ENCODE measurements at regions not wholly inside any gene's neighbourhood (a gene's known extent, or its start where the extent isn't known, plus 50 kb on each side); places are given as distances from the start of the nearest gene placed in this dataset.

- DNase-seq (ENCODE audit: low read depth): no peak
Observed at GRCh38 chr20:39468703-39469102, 506.6 kb downstream of the DHX35 start.

GRCh38 chr20:39464238-39464637 is 502.1 kb downstream of the DHX35 start:
- DNase-seq (ENCODE audit: low read depth): no peak

GRCh38 chr20:39462416-39462945 is 500.3 kb downstream of the DHX35 start:
- no peak for DNase-seq (ENCODE audit: low read depth)

- no peak for DNase-seq (ENCODE audit: low read depth)
Observed at GRCh38 chr20:39458452-39458851, 496.3 kb downstream of the DHX35 start.

GRCh38 chr20:39453890-39454289 is 491.7 kb downstream of the DHX35 start:
- DNase-seq (ENCODE audit: low read depth): no peak

GRCh38 chr20:39452583-39453340 is 490.6 kb downstream of the DHX35 start:
- DNase-seq (ENCODE audit: low read depth): no peak

- DNase-seq (ENCODE audit: low read depth): no peak
Observed at GRCh38 chr20:39451386-39451785, 489.2 kb downstream of the DHX35 start.

- DNase-seq (ENCODE audit: low read depth): no peak
Observed at GRCh38 chr20:39446397-39446796, 484.3 kb downstream of the DHX35 start.

- no peak for DNase-seq (ENCODE audit: low read depth)
Observed at GRCh38 chr20:39445095-39445494, 483.0 kb downstream of the DHX35 start.

- no peak for DNase-seq (ENCODE audit: low read depth)
Observed at GRCh38 chr20:39433466-39433865, 471.3 kb downstream of the DHX35 start.

- no peak for DNase-seq (ENCODE audit: low read depth)
Observed at GRCh38 chr20:39431091-39431880, 469.1 kb downstream of the DHX35 start.

GRCh38 chr20:39429726-39430125 is 467.6 kb downstream of the DHX35 start:
- no peak for DNase-seq (ENCODE audit: low read depth)

GRCh38 chr20:39424962-39425678 is 463.0 kb downstream of the DHX35 start:
- no peak for DNase-seq (ENCODE audit: low read depth)

- no peak for DNase-seq (ENCODE audit: low read depth)
Observed at GRCh38 chr20:39421571-39422105, 459.5 kb downstream of the DHX35 start.

GRCh38 chr20:39412091-39412490 is 449.9 kb downstream of the DHX35 start:
- DNase-seq (ENCODE audit: low read depth): no peak

- DNase-seq (ENCODE audit: low read depth): no peak
Observed at GRCh38 chr20:39399463-39399862, 437.3 kb downstream of the DHX35 start.

GRCh38 chr20:39398656-39399055 is 436.5 kb downstream of the DHX35 start:
- DNase-seq (ENCODE audit: low read depth): no peak

- DNase-seq (ENCODE audit: low read depth): no peak
Observed at GRCh38 chr20:39397646-39398045, 435.5 kb downstream of the DHX35 start.

- no peak for DNase-seq (ENCODE audit: low read depth)
Observed at GRCh38 chr20:39395478-39396291, 433.5 kb downstream of the DHX35 start.

GRCh38 chr20:39394461-39394860 is 432.3 kb downstream of the DHX35 start:
- no peak for DNase-seq (ENCODE audit: low read depth)

- no peak for DNase-seq (ENCODE audit: low read depth)
Observed at GRCh38 chr20:39390186-39390585, 428.0 kb downstream of the DHX35 start.

Measured in activated T-helper 9 cell treated with anti-CD3 and anti-CD28 coated beads, Interleukin-2, amount 50 U/mL, for 16 hours (primary cell).